Prostate gland (tissue), 2 donors: ENCODE measurements at regions not wholly inside any gene's neighbourhood (a gene's known extent, or its start where the extent isn't known, plus 50 kb on each side); places are given as distances from the start of the nearest gene placed in this dataset.

ENCODE experiments used
- DNase-seq: peaks from one replicate; pipeline ENCODE4 v3.0.0-alpha.2; 2019; ENCODE audit warnings: low spot score
- H3K27ac ChIP-seq, 2 donors: fragments of 200-600 bp; sonication (generic); 2 replicates each; pipeline ENCODE4 v1.5.1; 2017 to 2019
- H3K27me3 ChIP-seq: fragments of 200-600 bp; sonication (generic); replicated peaks from 2 replicates; pipeline ENCODE4 v1.5.1; 2019; ENCODE audit not compliant: insufficient read depth
- H3K36me3 ChIP-seq, 2 donors: fragments of 200-600 bp; sonication (generic); 1 replicate in 1 of 2; 2 replicates in 1 of 2; pipeline versions ENCODE4 v1.5.1 to v1.8.1; 2017 to 2019
- H3K4me1 ChIP-seq: fragments of 200-600 bp; sonication (generic); replicated peaks from 2 replicates; pipeline ENCODE4 v1.5.1; 2019
- H3K4me3 ChIP-seq, 2 donors: fragments of 200-600 bp; sonication (generic); 2 replicates each; pipeline ENCODE4 v1.5.1; 2017 to 2019
- H3K9me3 ChIP-seq: fragments of 200-600 bp; sonication (generic); 2 replicates; pipeline ENCODE4 v1.5.1; 2017
- POLR2A ChIP-seq: fragments of 450-650 bp; IDR thresholded peaks from one replicate; pipeline ENCODE4 v1.6.1; 2016; ENCODE audit warnings: antibody characterized with exemption, mild to moderate bottlenecking
- POLR2AphosphoS5 ChIP-seq: sonication (generic); formaldehyde crosslinking; IDR thresholded peaks from one replicate; pipeline ENCODE4 v1.6.1; 2017; ENCODE audit warnings: antibody characterized with exemption
- WGBS: methylation state at CpG from one replicate; pipeline ENCODE4 v1.1.5; 2018; 5-methylcytosine and 5-hydroxymethylcytosine counted together
- intact Hi-C: fragments of 100-400 bp; cut with DNase I; formaldehyde crosslinking; loops from one replicate; pipeline ENCODE4 v1.14.2; 2022
- TF ChIP-seq, protein P1 (sequence below), 4 experiments: fragments of 200-600 bp in 2 of 4; fragments of 450-650 bp in 2 of 4; sonication (generic) in 2 of 4; IDR thresholded peaks; 1 replicate in 3 of 4; 2 replicates in 1 of 4; pipeline ENCODE4 v1.5.1; 2016 to 2019; ENCODE audit warnings: antibody characterized with exemption in 4 of 4, mild to moderate bottlenecking in 2 of 4, moderate library complexity in 2 of 4

DNA sequence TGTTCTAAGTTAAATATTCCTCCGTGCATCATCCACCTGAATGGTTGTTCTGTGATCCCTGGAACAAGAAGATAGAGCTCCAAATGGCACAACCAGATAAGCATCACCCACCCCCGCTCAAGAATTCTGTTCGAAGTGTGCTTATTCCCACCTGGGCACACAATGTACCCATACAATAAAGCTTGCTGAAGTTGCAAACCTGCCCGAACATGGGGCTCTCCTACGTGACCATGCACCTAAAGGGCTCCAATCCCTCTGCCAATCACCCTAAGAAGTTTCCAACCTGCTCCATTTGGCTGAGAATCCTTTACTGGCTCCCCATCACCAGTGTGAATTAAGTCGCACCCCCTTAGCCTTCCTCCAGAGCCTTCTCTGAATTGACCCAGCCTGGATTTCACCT is 1157.4 kb downstream of the TBC1D22A start:
- Histone ChIP-seq H3K27me3 (no peaks in the 10 kb centered on the region), H3K27ac (no peak overlapping the region), H3K36me3 (no peaks in the 10 kb centered on the region), H3K4me1 (no peaks in the 10 kb centered on the region), H3K9me3 (no peaks in the 10 kb centered on the region), H3K4me3 (no peak overlapping the region)
- no peak for DNase-seq
- TF ChIP-seq, protein P1, sequence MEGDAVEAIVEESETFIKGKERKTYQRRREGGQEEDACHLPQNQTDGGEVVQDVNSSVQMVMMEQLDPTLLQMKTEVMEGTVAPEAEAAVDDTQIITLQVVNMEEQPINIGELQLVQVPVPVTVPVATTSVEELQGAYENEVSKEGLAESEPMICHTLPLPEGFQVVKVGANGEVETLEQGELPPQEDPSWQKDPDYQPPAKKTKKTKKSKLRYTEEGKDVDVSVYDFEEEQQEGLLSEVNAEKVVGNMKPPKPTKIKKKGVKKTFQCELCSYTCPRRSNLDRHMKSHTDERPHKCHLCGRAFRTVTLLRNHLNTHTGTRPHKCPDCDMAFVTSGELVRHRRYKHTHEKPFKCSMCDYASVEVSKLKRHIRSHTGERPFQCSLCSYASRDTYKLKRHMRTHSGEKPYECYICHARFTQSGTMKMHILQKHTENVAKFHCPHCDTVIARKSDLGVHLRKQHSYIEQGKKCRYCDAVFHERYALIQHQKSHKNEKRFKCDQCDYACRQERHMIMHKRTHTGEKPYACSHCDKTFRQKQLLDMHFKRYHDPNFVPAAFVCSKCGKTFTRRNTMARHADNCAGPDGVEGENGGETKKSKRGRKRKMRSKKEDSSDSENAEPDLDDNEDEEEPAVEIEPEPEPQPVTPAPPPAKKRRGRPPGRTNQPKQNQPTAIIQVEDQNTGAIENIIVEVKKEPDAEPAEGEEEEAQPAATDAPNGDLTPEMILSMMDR (IDR thresholded peaks at IDR 0.05) = no peak
- TF ChIP-seq POLR2AphosphoS5 (no peak), POLR2A (no peak)
- 49% methylated on average over 6 of the region's 6 CpGs for WGBS
- intact Hi-C loops = no loop called here

DNA sequence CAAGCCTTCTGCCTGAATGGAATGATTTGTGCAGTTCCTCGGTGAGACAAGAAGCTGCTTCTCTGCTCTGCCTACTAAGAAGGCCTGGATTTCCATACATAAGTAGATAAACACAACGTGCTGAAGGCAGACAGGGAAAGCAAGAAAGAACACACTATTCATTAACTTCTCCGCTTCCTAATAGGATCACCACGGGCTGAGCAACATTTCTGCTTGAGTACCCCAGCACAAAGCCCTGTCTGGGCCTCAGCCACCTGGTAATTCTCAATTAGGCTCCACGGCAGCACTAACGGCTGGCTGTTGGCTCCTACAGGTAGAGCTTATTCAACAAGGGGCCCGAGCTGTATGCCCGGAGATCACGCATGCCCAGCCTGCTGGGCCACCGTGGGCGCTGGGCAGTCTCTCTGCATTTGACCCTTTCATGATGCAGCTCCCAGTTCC is 1156.6 kb downstream of the TBC1D22A start:
- Histone ChIP-seq H3K27ac (no peak overlapping the region), H3K4me3 (no peak overlapping the region), H3K36me3 (no peaks in the 10 kb centered on the region), H3K9me3 (no peaks in the 10 kb centered on the region), H3K4me1 (no peaks in the 10 kb centered on the region), H3K27me3 (no peaks in the 10 kb centered on the region)
- WGBS = 64% methylated on average over 11 of the region's 11 CpGs
- intact Hi-C loops = no loop called here
- no peak for DNase-seq
- TF ChIP-seq POLR2A (no peak), POLR2AphosphoS5 (no peak)
- TF ChIP-seq, protein P1 (IDR thresholded peaks at IDR 0.05) = no peak

- TF ChIP-seq POLR2A (no peak), POLR2AphosphoS5 (no peak)
- TF ChIP-seq, protein P1 (IDR thresholded peaks at IDR 0.05) = no peak
- H3K9me3 ChIP-seq = no peaks in the 10 kb centered on the region
- no peak overlapping the region for H3K27ac ChIP-seq
- no peak overlapping the region for H3K4me3 ChIP-seq
- intact Hi-C loops = no loop called here
- no peaks in the 10 kb centered on the region for H3K27me3 ChIP-seq
- WGBS = 61% methylated on average over 15 of the region's 15 CpGs
- no peaks in the 10 kb centered on the region for H3K36me3 ChIP-seq
- H3K4me1 ChIP-seq = no peaks in the 10 kb centered on the region
- no peak for DNase-seq
These were observed 1155.9 kb downstream of the TBC1D22A start for GRCh38 chr22:47918276-47918921.

GRCh38 chr22:47914481-47915097 is 1152.1 kb downstream of the TBC1D22A start:
- WGBS = 84% methylated on average over 15 of the region's 15 CpGs
- Histone ChIP-seq H3K27me3 (no peaks in the 10 kb centered on the region), H3K4me1 (no peaks in the 10 kb centered on the region), H3K4me3 (no peak overlapping the region), H3K27ac (no peak overlapping the region), H3K9me3 (no peaks in the 10 kb centered on the region), H3K36me3 (no peaks in the 10 kb centered on the region)
- intact Hi-C loops = no loop called here
- no peak for TF ChIP-seq POLR2AphosphoS5
- TF ChIP-seq, protein P1 (IDR thresholded peaks at IDR 0.05) = no peak
- no peak for DNase-seq

DNA sequence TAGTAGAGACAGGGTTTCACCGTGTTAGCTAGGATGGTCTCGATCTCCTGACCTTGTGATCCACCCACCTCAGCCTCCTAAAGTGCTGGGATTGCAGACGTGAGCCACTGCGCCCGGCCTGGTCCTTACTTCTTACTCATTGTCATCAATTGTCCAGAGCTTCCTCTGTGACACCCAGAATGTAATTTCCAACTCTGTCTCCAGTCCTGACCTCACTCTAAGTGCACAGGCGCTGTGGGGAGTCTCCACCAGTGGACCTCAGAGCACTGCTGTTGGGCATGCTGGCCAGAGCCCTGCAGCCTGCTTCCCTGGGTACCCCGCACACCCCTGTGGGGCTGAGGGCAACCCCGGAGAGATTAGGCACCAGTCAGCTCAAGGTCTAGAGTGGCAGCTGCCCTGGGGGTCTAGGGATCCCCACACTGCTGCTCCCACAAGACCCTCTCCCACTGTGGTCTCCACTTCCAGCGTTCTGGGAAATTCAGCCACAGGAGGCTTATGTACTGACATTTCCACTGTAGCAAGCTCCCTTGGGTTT is 1140.3 kb downstream of the TBC1D22A start:
- TF ChIP-seq, protein P1 (IDR thresholded peaks at IDR 0.05) = no peak
- no peak for TF ChIP-seq POLR2AphosphoS5
- TF ChIP-seq POLR2A = no peak
- no peak overlapping the region for H3K27ac ChIP-seq
- H3K9me3 ChIP-seq = no peaks in the 10 kb centered on the region
- DNase-seq = no peak
- WGBS = 88% methylated on average over 9 of the region's 9 CpGs
- H3K4me3 ChIP-seq = no peak overlapping the region
- no peaks in the 10 kb centered on the region for H3K36me3 ChIP-seq
- no peaks in the 10 kb centered on the region for H3K27me3 ChIP-seq
- H3K4me1 ChIP-seq = no peaks in the 10 kb centered on the region
- intact Hi-C loops = no loop called here
